ENCODE measurements at regions not wholly inside any gene's neighbourhood (a gene's known extent, or its start where the extent isn't known, plus 50 kb on each side); places are given as distances from the start of the nearest gene placed in this dataset.

- no peak for TF ChIP-seq CTCF (IDR thresholded peaks at IDR 0.05; ENCODE audit: borderline replicate concordance, insufficient read depth, low read depth, low read length)
- no peak overlapping the region for H3K4me3 ChIP-seq (ENCODE audit: low read depth, low read length)
These were observed 119.5 kb upstream of the DIPK2B start for GRCh38 chrX:45320191-45320590.

- H3K4me3 ChIP-seq (ENCODE audit: low read depth, low read length), result no peak overlapping the region
- TF ChIP-seq CTCF (IDR thresholded peaks at IDR 0.05; ENCODE audit: borderline replicate concordance, insufficient read depth, low read depth, low read length), result no peak
These were observed 109.1 kb upstream of the DIPK2B start for GRCh38 chrX:45309801-45310200.

GRCh38 chrX:45309096-45309495 is 108.4 kb upstream of the DIPK2B start:
- H3K4me3 ChIP-seq (ENCODE audit: low read depth, low read length), result no peak overlapping the region
- TF ChIP-seq CTCF (IDR thresholded peaks at IDR 0.05; ENCODE audit: borderline replicate concordance, insufficient read depth, low read depth, low read length), result no peak

GRCh38 chrX:45306794-45307193 is 106.1 kb upstream of the DIPK2B start:
- TF ChIP-seq CTCF (IDR thresholded peaks at IDR 0.05; ENCODE audit: borderline replicate concordance, insufficient read depth, low read depth, low read length), result no peak
- no peak overlapping the region for H3K4me3 ChIP-seq (ENCODE audit: low read depth, low read length)

GRCh38 chrX:45300638-45301037 is 100.0 kb upstream of the DIPK2B start:
- H3K4me3 ChIP-seq (ENCODE audit: low read depth, low read length), result no peak overlapping the region
- TF ChIP-seq CTCF (IDR thresholded peaks at IDR 0.05; ENCODE audit: borderline replicate concordance, insufficient read depth, low read depth, low read length), result no peak

- H3K4me3 ChIP-seq (ENCODE audit: low read depth, low read length), result no peak overlapping the region
- no peak for TF ChIP-seq CTCF (IDR thresholded peaks at IDR 0.05; ENCODE audit: borderline replicate concordance, insufficient read depth, low read depth, low read length)
These were observed 94.7 kb upstream of the DIPK2B start for GRCh38 chrX:45295259-45295986.

GRCh38 chrX:45274576-45274975 is 73.9 kb upstream of the DIPK2B start:
- no peak overlapping the region for H3K4me3 ChIP-seq (ENCODE audit: low read depth, low read length)
- TF ChIP-seq CTCF (IDR thresholded peaks at IDR 0.05; ENCODE audit: borderline replicate concordance, insufficient read depth, low read depth, low read length), result no peak
